ENCODE measurements at regions not wholly inside any gene's neighbourhood (a gene's known extent, or its start where the extent isn't known, plus 50 kb on each side); places are given as distances from the start of the nearest gene placed in this dataset.

GRCh38 chr10:83702731-83703130 is 436.6 kb upstream of the GHITM start:
- Histone ChIP-seq H3K9me2 (ENCODE audit: insufficient read depth) (no peaks in the 10 kb centered on the region), H3K27me3 (ENCODE audit: insufficient read depth, low read length) (no peaks in the 10 kb centered on the region), H3K27ac (ENCODE audit: low read depth, low read length) (no peak overlapping the region), H4K20me1 (ENCODE audit: insufficient read depth) (no peaks in the 10 kb centered on the region), H3K9me3 (ENCODE audit: control insufficient read depth in 1 of 2, insufficient read depth in 1 of 2, low read depth in 1 of 2, low read length in 2 of 2) (peaks cover 0 to 4% of the 10 kb centered on the region in 2 experiments; a peak in 2 of 4 replicates), H3K36me3 (ENCODE audit: control insufficient read depth in 1 of 2, insufficient read depth in 2 of 2, low read length in 2 of 2) (no peaks in the 10 kb centered on the region), H3K4me3 (replicated peaks in 1 of 2; ENCODE audit: low read depth in 1 of 2, low read length in 2 of 2) (no peak overlapping the region), H3K4me1 (ENCODE audit: control insufficient read depth in 1 of 2, insufficient read depth in 2 of 2, low read length in 2 of 2) (no peaks in the 10 kb centered on the region), H3K79me2 (ENCODE audit: insufficient read depth, low read length) (no peaks in the 10 kb centered on the region), H2AFZ (ENCODE audit: low read depth, low read length, poor library complexity, severe bottlenecking) (no peak overlapping the region), H3K4me2 (ENCODE audit: low read length) (no peak overlapping the region), H3K9ac (ENCODE audit: low read length) (no peak overlapping the region)
- no peak for DNase-seq (ENCODE audit: low read depth, low spot score)
- ChIA-PET RAD21 (ENCODE audit: low non-redundant PET in 1 of 2, low total read pairs in 2 of 2, uncharacterized antibody in 2 of 2, unreplicated experiment in 2 of 2) (no interaction called here), POLR2A (no interaction called here), CTCF (no interaction called here)
- ATAC-seq: no peak
- intact Hi-C loops (cut with micrococcal nuclease): no loop called here
- no peak for TF ChIP-seq ZFX (IDR thresholded peaks at IDR 0.05)
- TF ChIP-seq RAD21 (IDR thresholded peaks at IDR 0.05; ENCODE audit: low read depth): no peak
- no peak for TF ChIP-seq POLR2A (IDR thresholded peaks at IDR 0.05; ENCODE audit: borderline replicate concordance, extremely low read depth, insufficient read depth, insufficient read length)
- BruUV-seq (replicated peaks): no TSS peak

DNA sequence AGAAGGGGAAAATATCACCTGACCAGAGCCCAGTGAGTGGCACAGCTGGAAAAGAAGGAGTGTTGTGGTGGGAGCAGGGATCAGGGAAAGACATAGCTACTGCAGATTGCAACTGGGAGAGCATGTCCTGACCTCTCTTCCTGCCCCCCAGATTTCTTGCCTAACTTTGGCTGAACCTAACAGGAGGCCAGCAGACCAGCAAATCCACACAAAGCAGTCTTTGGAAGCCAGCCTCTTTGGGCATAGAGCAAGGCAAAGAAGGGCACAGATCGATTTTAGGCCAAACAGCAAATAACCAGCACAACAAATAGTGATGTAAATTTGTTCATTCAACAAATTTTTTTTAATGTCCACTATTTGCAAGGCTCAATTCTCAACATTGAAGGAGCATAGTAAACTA is 433.2 kb upstream of the GHITM start:
- Histone ChIP-seq H3K27me3 (ENCODE audit: insufficient read depth, low read length) (no peaks in the 10 kb centered on the region), H3K36me3 (ENCODE audit: control insufficient read depth in 1 of 2, insufficient read depth in 2 of 2, low read length in 2 of 2) (no peaks in the 10 kb centered on the region), H4K20me1 (ENCODE audit: insufficient read depth) (no peaks in the 10 kb centered on the region), H3K9me2 (ENCODE audit: insufficient read depth) (no peaks in the 10 kb centered on the region), H3K27ac (ENCODE audit: low read depth, low read length) (no peak overlapping the region), H3K4me1 (ENCODE audit: control insufficient read depth in 1 of 2, insufficient read depth in 2 of 2, low read length in 2 of 2) (no peaks in the 10 kb centered on the region), H3K9me3 (ENCODE audit: control insufficient read depth in 1 of 2, insufficient read depth in 1 of 2, low read depth in 1 of 2, low read length in 2 of 2) (peaks cover 0 to 11% of the 10 kb centered on the region in 2 experiments; a peak in 2 of 4 replicates), H3K79me2 (ENCODE audit: insufficient read depth, low read length) (no peaks in the 10 kb centered on the region), H2AFZ (ENCODE audit: low read depth, low read length, poor library complexity, severe bottlenecking) (no peak overlapping the region), H3K9ac (ENCODE audit: low read length) (no peak overlapping the region), H3K4me3 (replicated peaks in 1 of 2; ENCODE audit: low read depth in 1 of 2, low read length in 2 of 2) (no peak overlapping the region), H3K4me2 (ENCODE audit: low read length) (no peak overlapping the region)
- POLR2A ChIA-PET: no interaction called here
- ATAC-seq: no peak
- CTCF ChIA-PET: no interaction called here
- DNase-seq (ENCODE audit: low read depth, low spot score): no peak
- intact Hi-C loops (cut with micrococcal nuclease): no loop called here
- no peak for TF ChIP-seq YY1 (IDR thresholded peaks at IDR 0.05; ENCODE audit: extremely low read depth, insufficient replicate concordance, low read depth, low read length)
- no peak for TF ChIP-seq CEBPB (IDR thresholded peaks at IDR 0.05; ENCODE audit: low read depth)
- TF ChIP-seq ZNF274 (IDR thresholded peaks at IDR 0.05; ENCODE audit: low read depth, low read length): no peak
- TF ChIP-seq REST (IDR thresholded peaks at IDR 0.05; ENCODE audit: low read depth): no peak
- TF ChIP-seq EGR1 (IDR thresholded peaks at IDR 0.05; ENCODE audit: low read depth): no peak
- RAD21 ChIA-PET (ENCODE audit: low non-redundant PET in 1 of 2, low total read pairs in 2 of 2, uncharacterized antibody in 2 of 2, unreplicated experiment in 2 of 2): no interaction called here
- BruUV-seq (replicated peaks): no TSS peak

Data from HCT116 (cell line).